SK-N-SH (cell line): ENCODE measurements at regions not wholly inside any gene's neighbourhood (a gene's known extent, or its start where the extent isn't known, plus 50 kb on each side); places are given as distances from the start of the nearest gene placed in this dataset.

ENCODE experiments used
- CTCF ChIA-PET: fragments of 300-600, 350-600 bp; formaldehyde crosslinking; extraction: SDS; loops from one replicate; lab custom pipeline; 2021; lab: Yijun Ruan, JAX
- POLR2A ChIA-PET: fragments of 350-600 bp; sonication (Branson Sonifier 250); formaldehyde crosslinking; extraction: SDS; loops from one replicate; lab custom pipeline; 2020; ENCODE audit warnings: antibody characterized with exemption, inconsistent platforms; lab: Yijun Ruan, JAX
- DNase-seq: peaks from one replicate; pipeline ENCODE4 v3.0.0; 2012
- H2AFZ ChIP-seq: fragments of 200-600 bp; sonication (generic); 2 replicates; pipeline ENCODE4 v1.8.1; 2016; ENCODE audit warnings: antibody characterized with exemption, mild to moderate bottlenecking, low read depth
- H3F3A ChIP-seq: fragments of 200-600 bp; sonication (generic); replicated peaks from 2 replicates; pipeline ENCODE3; 2016; ENCODE audit warnings: antibody characterized with exemption, mild to moderate bottlenecking; ENCODE audit not compliant: insufficient read depth
- H3K27ac ChIP-seq, 2 experiments: fragments of 200-500 bp in 1 of 2; fragments of 200-600 bp in 1 of 2; sonication (Bioruptor generic) in 1 of 2; sonication (generic), shearing (Covaris generic) in 1 of 2; 2 replicates each; pipeline versions ENCODE4 v1.5.1 to v1.6.1; 2014 to 2016; ENCODE audit warnings: low read depth in 2 of 2, inconsistent platforms in 1 of 2, low read length in 1 of 2, mild to moderate bottlenecking in 1 of 2, mixed read lengths in 1 of 2
- H3K27me3 ChIP-seq: fragments of 200-600 bp; sonication (generic), shearing (Covaris generic); 2 replicates; pipeline ENCODE4 v1.6.1; 2016; ENCODE audit warnings: mixed run types; ENCODE audit not compliant: insufficient read depth
- H3K36me3 ChIP-seq, 2 experiments: fragments of 200-500 bp in 1 of 2; fragments of 200-600 bp in 1 of 2; sonication (Bioruptor generic) in 1 of 2; sonication (generic) in 1 of 2; replicated peaks in 1 of 2; 2 replicates each; pipeline versions ENCODE3 to v1.5.1; 2014 to 2016; ENCODE audit warnings: low read length in 1 of 2, mild to moderate bottlenecking in 1 of 2; ENCODE audit not compliant: insufficient read depth in 2 of 2, control insufficient read depth in 1 of 2
- H3K4me1 ChIP-seq, 2 experiments: fragments of 200-500 bp in 1 of 2; fragments of 200-600 bp in 1 of 2; sonication (Bioruptor generic) in 1 of 2; sonication (generic), shearing (Covaris generic) in 1 of 2; 2 replicates each; pipeline versions ENCODE4 v1.5.1 to v1.6.1; 2014 to 2016; ENCODE audit warnings: low read depth in 1 of 2, low read length in 1 of 2, mixed run types in 1 of 2; ENCODE audit not compliant: insufficient read depth in 2 of 2, control insufficient read depth in 1 of 2
- H3K4me2 ChIP-seq: fragments of 200-600 bp; sonication (generic), shearing (Covaris generic); 2 replicates; pipeline ENCODE4 v1.6.1; 2017; ENCODE audit warnings: mixed run types
- H3K4me3 ChIP-seq, 2 experiments: fragments of 200-500 bp in 1 of 2; fragments of 200-600 bp in 1 of 2; sonication (Bioruptor generic) in 1 of 2; sonication (generic), shearing (Covaris generic) in 1 of 2; 2 replicates each; pipeline versions ENCODE4 v1.5.1 to v1.8.1; 2014 to 2016; ENCODE audit warnings: low read depth in 2 of 2, inconsistent platforms in 1 of 2, low read length in 1 of 2, mild to moderate bottlenecking in 1 of 2, mixed read lengths in 1 of 2, moderate library complexity in 1 of 2
- H3K79me2 ChIP-seq: fragments of 200-600 bp; sonication (generic); 2 replicates; pipeline ENCODE4 v1.8.1; 2017; ENCODE audit warnings: mild to moderate bottlenecking; ENCODE audit not compliant: insufficient read depth
- H3K9ac ChIP-seq: fragments of 200-600 bp; sonication (generic); 2 replicates; pipeline ENCODE4 v1.6.1; 2017; ENCODE audit warnings: mixed run types
- H3K9me2 ChIP-seq: fragments of 200-600 bp; sonication (generic); 2 replicates; pipeline ENCODE4 v1.6.1; 2017; ENCODE audit warnings: mixed run types
- H3K9me3 ChIP-seq: fragments of 200-600 bp; sonication (generic); 2 replicates; pipeline ENCODE4 v1.6.1; 2017; ENCODE audit warnings: mixed run types, mild to moderate bottlenecking, moderate library complexity
- H4K20me1 ChIP-seq: fragments of 200-600 bp; sonication (generic); 2 replicates; pipeline ENCODE4 v1.6.1; 2017; ENCODE audit warnings: mild to moderate bottlenecking, mixed run types; ENCODE audit not compliant: insufficient read depth
- ELF1 ChIP-seq: IDR thresholded peaks from 2 replicates; pipeline ENCODE4 v1.4.0; 2012
- EP300 ChIP-seq, 2 experiments: IDR thresholded peaks; 2 replicates each; pipeline versions ENCODE4 v1.4.0 to v1.6.1; 2012; ENCODE audit warnings: borderline replicate concordance in 1 of 2, low read depth in 1 of 2, low read length in 1 of 2
- FOXJ3 ChIP-seq: sonication (generic); formaldehyde crosslinking; IDR thresholded peaks from 2 replicates; pipeline ENCODE4 v1.5.1; 2020; ENCODE audit warnings: mild to moderate bottlenecking, missing genetic modification reagents
- FOXM1 ChIP-seq: IDR thresholded peaks from 2 replicates; pipeline ENCODE4 v1.4.0; 2012; ENCODE audit warnings: low read depth, mild to moderate bottlenecking
- GABPA ChIP-seq: IDR thresholded peaks from 2 replicates; pipeline ENCODE4 v1.4.0; 2012; ENCODE audit warnings: low read depth, mild to moderate bottlenecking
- IRF3 ChIP-seq: fragments of 150-350 bp; IDR thresholded peaks from 2 replicates; pipeline ENCODE4 v1.6.1; 2016; ENCODE audit warnings: mild to moderate bottlenecking, low read depth, low read length
- JUND ChIP-seq: IDR thresholded peaks from 2 replicates; pipeline ENCODE4 v1.4.0; 2012
- PBX3 ChIP-seq: IDR thresholded peaks from 2 replicates; pipeline ENCODE4; 2012
- POLR2AphosphoS5 ChIP-seq: IDR thresholded peaks from 2 replicates; pipeline ENCODE4 v1.6.1; 2012; ENCODE audit warnings: low read depth, low read length
- RCOR1 ChIP-seq: fragments of 150-350 bp; IDR thresholded peaks from 2 replicates; pipeline ENCODE4 v1.6.1; 2017; ENCODE audit warnings: antibody characterized with exemption, low read length
- REST ChIP-seq: IDR thresholded peaks from 2 replicates; pipeline ENCODE4 v1.6.1; 2012; ENCODE audit warnings: mild to moderate bottlenecking, low read depth, low read length, moderate library complexity
- RXRA ChIP-seq: IDR thresholded peaks from 2 replicates; pipeline ENCODE4 v1.4.0; 2012; ENCODE audit warnings: low read depth, mild to moderate bottlenecking, borderline replicate concordance
- SIN3A ChIP-seq: IDR thresholded peaks from 2 replicates; pipeline ENCODE4 v1.6.1; 2012; ENCODE audit warnings: low read depth, mild to moderate bottlenecking, low read length, moderate library complexity, borderline replicate concordance
- SMC3 ChIP-seq: IDR thresholded peaks from 2 replicates; pipeline ENCODE4 v1.6.1; 2012; ENCODE audit warnings: low read depth, low read length, improper control_type of control experiment
- TAF1 ChIP-seq: IDR thresholded peaks from 2 replicates; pipeline ENCODE4 v1.6.1; 2012; ENCODE audit warnings: low read depth, mild to moderate bottlenecking, low read length, moderate library complexity, borderline replicate concordance
- TCF12 ChIP-seq: IDR thresholded peaks from 2 replicates; pipeline ENCODE4 v1.4.0; 2012
- USF2 ChIP-seq: fragments of 150-350 bp; IDR thresholded peaks from 2 replicates; pipeline ENCODE4 v1.6.1; 2017; ENCODE audit warnings: antibody characterized with exemption, low read length, low read depth, borderline replicate concordance
- WGBS: methylation state at CpG from one replicate; pipeline ENCODE4 v1.1.6; 2017; ENCODE audit warnings: low lambda C conversion rate; 5-methylcytosine and 5-hydroxymethylcytosine counted together

- TF ChIP-seq REST (no peak), POLR2AphosphoS5 (no peak), TCF12 (no peak), IRF3 (no peak), TAF1 (no peak), FOXM1 (no peak), RXRA (no peak), FOXJ3 (CRISPR knock-in tag) (no peak), EP300 (IDR thresholded peaks at IDR 0.05; ENCODE audit: borderline replicate concordance in 1 of 2, low read depth in 1 of 2, low read length in 1 of 2) (no peak), ELF1 (no peak), GABPA (no peak), SMC3 (no peak), SIN3A (no peak), USF2 (no peak), PBX3 (no peak), RCOR1 (no peak), JUND (no peak)
- no peak overlapping the region for H3K4me2 ChIP-seq
Measured at GRCh38 chr22:27312565-27312964, 489.0 kb downstream of the MN1 start.

More at GRCh38 chr22:27312565-27312964, 489.0 kb downstream of the MN1 start:
- ChIA-PET CTCF (no interaction called here), POLR2A (no interaction called here)
- H3K27ac ChIP-seq: no peak overlapping the region
- H4K20me1 ChIP-seq: no peaks in the 10 kb centered on the region
- H3K4me3 ChIP-seq: no peak overlapping the region
- no peaks in the 10 kb centered on the region for H3F3A ChIP-seq
- DNase-seq: no peak
- no peaks in the 10 kb centered on the region for H3K9me3 ChIP-seq
- WGBS: 66% methylated on average over 8 of the region's 8 CpGs
- H3K79me2 ChIP-seq: no peaks in the 10 kb centered on the region
- peaks cover 8% of the 10 kb centered on the region for H3K27me3 ChIP-seq
- peaks cover 0 to 11% of the 10 kb centered on the region in 2 experiments; a peak in 1 of 4 replicates for H3K4me1 ChIP-seq
- H3K9me2 ChIP-seq: no peaks in the 10 kb centered on the region
- H3K9ac ChIP-seq: no peak overlapping the region
- no peak overlapping the region for H2AFZ ChIP-seq
- no peaks in the 10 kb centered on the region for H3K36me3 ChIP-seq
